ENCODE measurements at regions not wholly inside any gene's neighbourhood (a gene's known extent, or its start where the extent isn't known, plus 50 kb on each side); places are given as distances from the start of the nearest gene placed in this dataset.

DNA sequence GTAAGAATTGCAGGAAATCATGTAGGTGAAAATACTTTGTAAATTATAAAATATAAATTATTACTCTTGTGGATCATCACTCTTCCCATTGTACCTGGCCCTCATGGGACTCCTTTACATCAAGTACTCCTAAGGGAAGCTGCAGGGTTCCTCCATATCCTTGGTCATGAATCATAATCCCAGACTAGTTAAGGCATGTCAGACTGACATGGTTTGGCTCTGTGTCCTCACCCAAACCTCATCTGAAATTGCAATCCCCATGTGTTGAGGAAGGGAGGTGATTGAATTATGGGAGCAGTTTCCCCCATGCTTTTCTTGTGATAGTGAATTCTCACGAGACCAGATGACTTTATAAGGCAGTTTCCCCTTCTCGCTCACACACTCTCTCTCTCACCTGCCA lies 77.1 kb downstream of the CMPK2 start:
- DNase-seq (ENCODE audit: low read depth, low spot score), result no peak
- Histone ChIP-seq H3K4me3 (ENCODE audit: control insufficient read depth in 2 of 3, extremely low read depth in 1 of 3, insufficient read depth in 2 of 3, low read depth in 1 of 3, low read length in 3 of 3) (no peak overlapping the region), H3K9ac (ENCODE audit: control insufficient read depth, extremely low read depth, insufficient read depth, low read length) (no peak overlapping the region), H2AFZ (ENCODE audit: control insufficient read depth, low read length) (no peak overlapping the region), H3K27me3 (ENCODE audit: control insufficient read depth, extremely low read depth, insufficient read depth, low read length) (no peaks in the 10 kb centered on the region), H3K4me1 (ENCODE audit: control insufficient read depth, extremely low read depth, insufficient read depth, low read length) (no peaks in the 10 kb centered on the region), H3K4me2 (ENCODE audit: control insufficient read depth, extremely low read depth, insufficient read depth, low read depth, low read length) (no peak overlapping the region), H3K9me3 (ENCODE audit: control insufficient read depth, low read depth, low read length) (no peaks in the 10 kb centered on the region), H3K79me2 (ENCODE audit: control insufficient read depth, insufficient read depth, low read length) (no peaks in the 10 kb centered on the region), H4K20me1 (ENCODE audit: control insufficient read depth, extremely low read depth, insufficient read depth, low read length) (no peaks in the 10 kb centered on the region), H3K27ac (ENCODE audit: control insufficient read depth, insufficient read depth, low read length) (no peak overlapping the region), H3K36me3 (ENCODE audit: control insufficient read depth in 2 of 2, extremely low read depth in 1 of 2, insufficient read depth in 2 of 2, low read length in 2 of 2) (no peaks in the 10 kb centered on the region), H3K9me1 (ENCODE audit: control insufficient read depth, extremely low read depth, insufficient read depth, low read length) (no peaks in the 10 kb centered on the region)
- FAIRE-seq, result no peak
- TF ChIP-seq EZH2 (IDR thresholded peaks at IDR 0.05; ENCODE audit: low read length), result no peak
- TF ChIP-seq, protein P1, sequence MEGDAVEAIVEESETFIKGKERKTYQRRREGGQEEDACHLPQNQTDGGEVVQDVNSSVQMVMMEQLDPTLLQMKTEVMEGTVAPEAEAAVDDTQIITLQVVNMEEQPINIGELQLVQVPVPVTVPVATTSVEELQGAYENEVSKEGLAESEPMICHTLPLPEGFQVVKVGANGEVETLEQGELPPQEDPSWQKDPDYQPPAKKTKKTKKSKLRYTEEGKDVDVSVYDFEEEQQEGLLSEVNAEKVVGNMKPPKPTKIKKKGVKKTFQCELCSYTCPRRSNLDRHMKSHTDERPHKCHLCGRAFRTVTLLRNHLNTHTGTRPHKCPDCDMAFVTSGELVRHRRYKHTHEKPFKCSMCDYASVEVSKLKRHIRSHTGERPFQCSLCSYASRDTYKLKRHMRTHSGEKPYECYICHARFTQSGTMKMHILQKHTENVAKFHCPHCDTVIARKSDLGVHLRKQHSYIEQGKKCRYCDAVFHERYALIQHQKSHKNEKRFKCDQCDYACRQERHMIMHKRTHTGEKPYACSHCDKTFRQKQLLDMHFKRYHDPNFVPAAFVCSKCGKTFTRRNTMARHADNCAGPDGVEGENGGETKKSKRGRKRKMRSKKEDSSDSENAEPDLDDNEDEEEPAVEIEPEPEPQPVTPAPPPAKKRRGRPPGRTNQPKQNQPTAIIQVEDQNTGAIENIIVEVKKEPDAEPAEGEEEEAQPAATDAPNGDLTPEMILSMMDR (optimal IDR thresholded peaks at IDR 0.05 in 1 of 3, IDR thresholded peaks at IDR 0.05 in 1 of 3, conservative IDR thresholded peaks at IDR 0.05 in 1 of 3; ENCODE audit: extremely low read depth in 1 of 3, insufficient read depth in 2 of 3, low read length in 3 of 3), result no peak
- dilution Hi-C loops (cut with MboI; ENCODE audit: extremely low pct_ligation_motif_present, low sequenced_read_pairs), result no loop called here

DNA sequence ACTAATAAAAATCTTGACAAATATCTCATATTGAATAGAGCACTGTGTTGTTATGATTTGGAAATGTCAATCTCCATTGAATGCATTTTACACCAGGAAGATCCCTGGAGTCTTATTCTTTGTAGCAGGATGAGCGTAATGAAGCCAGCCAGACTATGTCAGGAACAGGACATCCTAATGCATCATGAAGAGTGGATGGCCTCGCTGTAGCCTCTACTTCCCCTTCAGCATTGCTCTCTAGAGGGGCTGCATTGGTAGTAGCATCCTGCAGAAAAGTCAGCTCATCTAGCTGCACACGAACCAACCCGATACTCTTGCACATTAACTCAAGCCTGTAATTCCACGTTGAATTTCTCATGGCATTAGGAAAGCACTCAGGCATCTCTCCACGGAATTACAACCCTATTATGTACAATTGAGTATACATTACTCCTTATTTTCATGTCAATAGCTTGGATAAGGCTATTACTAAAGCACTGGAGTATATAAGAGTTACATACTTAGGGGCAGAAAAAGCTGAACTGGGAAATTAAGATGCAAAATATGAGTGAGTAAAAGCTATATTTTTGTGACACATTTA lies 76.1 kb downstream of the CMPK2 start:
- no peak for FAIRE-seq
- no peaks in the 10 kb centered on the region for H3K9me1 ChIP-seq (ENCODE audit: control insufficient read depth, extremely low read depth, insufficient read depth, low read length)
- dilution Hi-C loops (cut with MboI; ENCODE audit: extremely low pct_ligation_motif_present, low sequenced_read_pairs), result no loop called here

More for the DNA sequence above, 76.1 kb downstream of the CMPK2 start:
- Histone ChIP-seq H3K4me2 (ENCODE audit: control insufficient read depth, extremely low read depth, insufficient read depth, low read depth, low read length) (no peak overlapping the region), H3K27ac (ENCODE audit: control insufficient read depth, insufficient read depth, low read length) (no peak overlapping the region), H2AFZ (ENCODE audit: control insufficient read depth, low read length) (no peak overlapping the region), H3K27me3 (ENCODE audit: control insufficient read depth, extremely low read depth, insufficient read depth, low read length) (no peaks in the 10 kb centered on the region), H3K79me2 (ENCODE audit: control insufficient read depth, insufficient read depth, low read length) (no peaks in the 10 kb centered on the region), H3K4me3 (ENCODE audit: control insufficient read depth in 2 of 3, extremely low read depth in 1 of 3, insufficient read depth in 2 of 3, low read depth in 1 of 3, low read length in 3 of 3) (no peak overlapping the region), H3K9ac (ENCODE audit: control insufficient read depth, extremely low read depth, insufficient read depth, low read length) (no peak overlapping the region), H3K9me3 (ENCODE audit: control insufficient read depth, low read depth, low read length) (no peaks in the 10 kb centered on the region), H4K20me1 (ENCODE audit: control insufficient read depth, extremely low read depth, insufficient read depth, low read length) (no peaks in the 10 kb centered on the region), H3K4me1 (ENCODE audit: control insufficient read depth, extremely low read depth, insufficient read depth, low read length) (no peaks in the 10 kb centered on the region), H3K36me3 (ENCODE audit: control insufficient read depth in 2 of 2, extremely low read depth in 1 of 2, insufficient read depth in 2 of 2, low read length in 2 of 2) (no peaks in the 10 kb centered on the region)
- DNase-seq (ENCODE audit: low read depth, low spot score), result no peak
- TF ChIP-seq, protein P1 (optimal IDR thresholded peaks at IDR 0.05 in 1 of 3, IDR thresholded peaks at IDR 0.05 in 1 of 3, conservative IDR thresholded peaks at IDR 0.05 in 1 of 3; ENCODE audit: extremely low read depth in 1 of 3, insufficient read depth in 2 of 3, low read length in 3 of 3), result no peak
